ENCODE measurements at regions not wholly inside any gene's neighbourhood (a gene's known extent, or its start where the extent isn't known, plus 50 kb on each side); places are given as distances from the start of the nearest gene placed in this dataset.
"Not testable (repeated sequence)": the region's sequence is repeated elsewhere in the genome, so short reads cannot be mapped to it uniquely, and the experiment has no call there.

- no peak for DNase-seq
Measured at GRCh38 chr3:95567346-95567745, 1247.0 kb upstream of the EPHA6 start.

GRCh38 chr3:95586754-95587153, 1227.6 kb upstream of the EPHA6 start:
- DNase-seq, result no peak

GRCh38 chr3:95587641-95588040, 1226.8 kb upstream of the EPHA6 start:
- not testable (repeated sequence) for DNase-seq

- no peak for DNase-seq
Measured at GRCh38 chr3:95588473-95588872, 1225.9 kb upstream of the EPHA6 start.

- no peak for DNase-seq
Measured at GRCh38 chr3:95595416-95596075, 1218.8 kb upstream of the EPHA6 start.

GRCh38 chr3:95607926-95608325, 1206.5 kb upstream of the EPHA6 start:
- no peak for DNase-seq

- no peak for DNase-seq
Measured at GRCh38 chr3:95609411-95609810, 1205.0 kb upstream of the EPHA6 start.

- DNase-seq, result no peak
Measured at GRCh38 chr3:95612611-95613010, 1201.8 kb upstream of the EPHA6 start.

- no peak for DNase-seq
Measured at GRCh38 chr3:95613993-95614392, 1200.4 kb upstream of the EPHA6 start.

- no peak for DNase-seq
Measured at GRCh38 chr3:95615592-95616310, 1198.6 kb upstream of the EPHA6 start.

GRCh38 chr3:95626107-95626506, 1188.3 kb upstream of the EPHA6 start:
- no peak for DNase-seq

GRCh38 chr3:95627293-95627692, 1187.1 kb upstream of the EPHA6 start:
- DNase-seq, result no peak

GRCh38 chr3:95627697-95628096, 1186.7 kb upstream of the EPHA6 start:
- DNase-seq, result no peak

- DNase-seq, result no peak
Measured at GRCh38 chr3:95629802-95630201, 1184.6 kb upstream of the EPHA6 start.

- no peak for DNase-seq
Measured at GRCh38 chr3:95645291-95645690, 1169.1 kb upstream of the EPHA6 start.

- DNase-seq, result no peak
Measured at GRCh38 chr3:95654570-95655362, 1159.6 kb upstream of the EPHA6 start.

GRCh38 chr3:95655363-95655986, 1158.9 kb upstream of the EPHA6 start:
- DNase-seq, result no peak

GRCh38 chr3:95670765-95671164, 1143.6 kb upstream of the EPHA6 start:
- DNase-seq, result no peak

GRCh38 chr3:95673215-95673614, 1141.2 kb upstream of the EPHA6 start:
- no peak for DNase-seq

GRCh38 chr3:95705786-95706418, 1108.5 kb upstream of the EPHA6 start:
- no peak for DNase-seq

- DNase-seq, result no peak
Measured at GRCh38 chr3:95707268-95707667, 1107.1 kb upstream of the EPHA6 start.

GRCh38 chr3:95710684-95711083, 1103.7 kb upstream of the EPHA6 start:
- no peak for DNase-seq

- no peak for DNase-seq
Measured at GRCh38 chr3:95711789-95712188, 1102.6 kb upstream of the EPHA6 start.

Data from DMS 273 treated with DMSO at 0.1 percent for 48 hours (cell line).